OCI-LY1 (cell line): ENCODE measurements at regions not wholly inside any gene's neighbourhood (a gene's known extent, or its start where the extent isn't known, plus 50 kb on each side); places are given as distances from the start of the nearest gene placed in this dataset.

ENCODE experiments used
- H2AFZ ChIP-seq: fragments of 200-600 bp; sonication (generic), shearing (Covaris generic); 2 replicates; pipeline ENCODE4 v1.6.0; 2014; ENCODE audit warnings: antibody characterized with exemption, mild to moderate bottlenecking, low read length
- H3F3A ChIP-seq: fragments of 200-600 bp; sonication (generic), shearing (Covaris generic); 2 replicates; pipeline ENCODE4 v1.6.0; 2014; ENCODE audit warnings: mild to moderate bottlenecking, antibody characterized with exemption, low read length, moderate library complexity; ENCODE audit not compliant: insufficient read depth
- H3K27ac ChIP-seq: fragments of 200-600 bp; sonication (generic); 2 replicates; pipeline ENCODE4 v1.5.1; 2014; ENCODE audit warnings: low read length, mixed run types, mild to moderate bottlenecking, low read depth; ENCODE audit not compliant: poor library complexity, severe bottlenecking
- H3K27me3 ChIP-seq: fragments of 200-600 bp; sonication (generic); 2 replicates; pipeline ENCODE4 v1.6.0; 2014; ENCODE audit warnings: antibody characterized with exemption, mild to moderate bottlenecking, low read length, moderate library complexity; ENCODE audit not compliant: insufficient read depth
- H3K36me3 ChIP-seq: fragments of 200-600 bp; sonication (generic); 2 replicates; pipeline ENCODE4 v1.6.1; 2014; ENCODE audit warnings: mild to moderate bottlenecking, antibody characterized with exemption, low read length, moderate library complexity, mixed read lengths; ENCODE audit not compliant: insufficient read depth
- H3K4me1 ChIP-seq: fragments of 200-600 bp; sonication (generic); 2 replicates; pipeline ENCODE4 v1.5.1; 2014; ENCODE audit warnings: mild to moderate bottlenecking, low read length, moderate library complexity; ENCODE audit not compliant: insufficient read depth, severe bottlenecking
- H3K4me2 ChIP-seq: fragments of 200-600 bp; sonication (generic), shearing (Covaris generic); 2 replicates; pipeline ENCODE4 v1.6.1; 2014; ENCODE audit warnings: low read length
- H3K4me3 ChIP-seq: fragments of 200-600 bp; sonication (generic); 2 replicates; pipeline ENCODE4 v1.5.1; 2014; ENCODE audit warnings: low read length, low read depth, mild to moderate bottlenecking, mixed read lengths; ENCODE audit not compliant: poor library complexity, severe bottlenecking
- H3K79me2 ChIP-seq: fragments of 200-600 bp; shearing (Covaris generic); 2 replicates; pipeline ENCODE4 v1.6.1; 2016; ENCODE audit warnings: mixed run types, low read length, mixed read lengths; ENCODE audit not compliant: insufficient read depth
- H3K9ac ChIP-seq: fragments of 200-600 bp; sonication (generic), shearing (Covaris generic); 2 replicates; pipeline ENCODE4 v1.6.1; 2014; ENCODE audit warnings: mild to moderate bottlenecking, low read length, mixed read lengths
- H3K9me2 ChIP-seq: fragments of 200-600 bp; sonication (generic), shearing (Covaris generic); 2 replicates; pipeline ENCODE4 v1.6.1; 2014; ENCODE audit warnings: low read depth, mild to moderate bottlenecking, low read length, mixed read lengths
- H3K9me3 ChIP-seq: fragments of 200-600 bp; shearing (Covaris generic); 2 replicates; pipeline ENCODE4 v1.6.1; 2014; ENCODE audit warnings: low read length, mixed read lengths
- H4K20me1 ChIP-seq: fragments of 200-600 bp; sonication (generic), shearing (Covaris generic); 2 replicates; pipeline ENCODE4 v1.6.0; 2016; ENCODE audit warnings: mild to moderate bottlenecking, low read length; ENCODE audit not compliant: insufficient read depth
- CTCF ChIP-seq: fragments of 200-600 bp; sonication (generic), shearing (Covaris generic); IDR thresholded peaks from 2 replicates; pipeline ENCODE4 v1.5.1; 2017; ENCODE audit warnings: mild to moderate bottlenecking, antibody characterized with exemption, low read length, moderate library complexity, mixed read lengths
- EZH2 ChIP-seq: fragments of 200-600 bp; sonication (generic), shearing (Covaris generic); IDR thresholded peaks from 2 replicates; pipeline ENCODE4 v1.8.0; 2017; ENCODE audit warnings: borderline replicate concordance, mixed run types, mild to moderate bottlenecking, antibody characterized with exemption, low read length, moderate library complexity, mixed read lengths

DNA sequence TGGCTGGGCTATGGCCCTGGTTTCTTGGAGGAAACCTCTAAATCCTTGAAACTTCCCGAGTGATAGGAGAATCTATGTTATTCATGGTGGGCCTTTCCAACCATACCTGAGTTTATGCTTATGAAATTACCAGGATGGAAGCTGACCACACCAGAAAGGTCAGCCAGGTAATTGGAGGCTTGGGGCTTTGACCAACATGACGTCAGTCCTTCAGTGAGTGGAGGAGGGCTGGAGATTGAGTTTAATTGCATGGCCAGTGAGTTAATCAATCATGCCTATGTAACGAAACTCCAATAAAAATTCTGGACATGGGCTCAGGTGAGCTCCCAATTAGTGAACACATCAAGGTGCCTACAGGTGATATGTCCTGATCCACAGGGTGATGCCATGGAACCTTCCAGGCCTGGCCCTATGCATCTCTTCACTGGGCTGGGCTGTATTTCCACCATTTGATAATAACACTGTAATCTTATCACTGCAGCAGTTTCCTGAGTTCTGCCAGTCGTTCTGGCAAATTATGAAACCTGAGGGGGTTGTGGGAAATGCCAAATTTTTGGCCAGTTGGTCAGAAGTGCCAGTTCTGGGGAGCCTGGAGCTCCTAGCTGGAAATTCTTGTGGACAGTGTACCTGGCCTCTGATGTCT, 106.5 kb downstream of the CDH26 start:
- Histone ChIP-seq H3K36me3 (no peaks in the 10 kb centered on the region), H3K4me2 (no peak overlapping the region), H3F3A (no peaks in the 10 kb centered on the region), H3K27ac (no peak overlapping the region), H3K27me3 (no peaks in the 10 kb centered on the region; the same call in 1 of the 2 replicates), H3K79me2 (no peaks in the 10 kb centered on the region), H3K4me1 (no peaks in the 10 kb centered on the region), H3K4me3 (no peak overlapping the region), H3K9me3 (no peaks in the 10 kb centered on the region), H3K9me2 (no peaks in the 10 kb centered on the region), H3K9ac (no peak overlapping the region), H4K20me1 (no peaks in the 10 kb centered on the region), H2AFZ (no peak overlapping the region)
- TF ChIP-seq EZH2, result no peak
- no peak for TF ChIP-seq CTCF

GRCh38 chr20:60065741-60066437, 107.7 kb downstream of the CDH26 start:
- TF ChIP-seq EZH2 (no peak), CTCF (no peak)
- no peaks in the 10 kb centered on the region for H3K79me2 ChIP-seq
- no peak overlapping the region for H3K27ac ChIP-seq
- H3K36me3 ChIP-seq, result no peaks in the 10 kb centered on the region
- no peaks in the 10 kb centered on the region for H3K4me1 ChIP-seq
- no peaks in the 10 kb centered on the region for H3K9me3 ChIP-seq
- H4K20me1 ChIP-seq, result no peaks in the 10 kb centered on the region
- H3K9me2 ChIP-seq, result no peaks in the 10 kb centered on the region
- H3K4me3 ChIP-seq, result no peak overlapping the region
- H3K9ac ChIP-seq, result no peak overlapping the region
- no peak overlapping the region for H3K4me2 ChIP-seq
- H2AFZ ChIP-seq, result no peak overlapping the region
- H3F3A ChIP-seq, result no peaks in the 10 kb centered on the region
- no peaks in the 10 kb centered on the region; the same call in 1 of the 2 replicates for H3K27me3 ChIP-seq

GRCh38 chr20:60066438-60066823, 108.2 kb downstream of the CDH26 start:
- no peak for TF ChIP-seq EZH2
- TF ChIP-seq CTCF, result no peak
- Histone ChIP-seq H3K9ac (no peak overlapping the region), H3K36me3 (no peaks in the 10 kb centered on the region), H3K4me3 (no peak overlapping the region), H4K20me1 (no peaks in the 10 kb centered on the region), H3K9me2 (no peaks in the 10 kb centered on the region), H2AFZ (no peak overlapping the region), H3K27ac (no peak overlapping the region), H3K79me2 (no peaks in the 10 kb centered on the region), H3K27me3 (no peaks in the 10 kb centered on the region; the same call in 1 of the 2 replicates), H3K9me3 (no peaks in the 10 kb centered on the region), H3F3A (no peaks in the 10 kb centered on the region), H3K4me1 (no peaks in the 10 kb centered on the region), H3K4me2 (no peak overlapping the region)
